Jurkat, Clone E6-1 (cell line): ENCODE measurements at regions not wholly inside any gene's neighbourhood (a gene's known extent, or its start where the extent isn't known, plus 50 kb on each side); places are given as distances from the start of the nearest gene placed in this dataset.

Source experiments
- DNase-seq: peaks from one replicate; pipeline ENCODE4 v3.0.0-alpha.2; 2011; ENCODE audit warnings: low read depth, low spot score
- H3K4me3 ChIP-seq: 2 replicates; pipeline ENCODE4 v1.5.1; 2011; ENCODE audit warnings: mild to moderate bottlenecking, low read length, control low read depth, moderate library complexity

- H3K4me3 ChIP-seq, result no peak overlapping the region
Observed at GRCh38 chr1:181351740-181352139, 131.6 kb upstream of the CACNA1E start.

GRCh38 chr1:181352695-181353094 lies 130.6 kb upstream of the CACNA1E start:
- no peak overlapping the region for H3K4me3 ChIP-seq
- DNase-seq, result peak; percentile 8

More at GRCh38 chr1:181351740-181352139, 131.6 kb upstream of the CACNA1E start:
- no peak for DNase-seq

- no peak overlapping the region for H3K4me3 ChIP-seq
- no peak for DNase-seq
Observed at GRCh38 chr1:181353526-181353925, 129.8 kb upstream of the CACNA1E start.

GRCh38 chr1:181354865-181355264 lies 128.5 kb upstream of the CACNA1E start:
- no peak for DNase-seq
- H3K4me3 ChIP-seq, result no peak overlapping the region

- no peak overlapping the region for H3K4me3 ChIP-seq
- DNase-seq, result no peak
Observed at GRCh38 chr1:181356505-181357340, 126.6 kb upstream of the CACNA1E start.

GRCh38 chr1:181359012-181359411 lies 124.3 kb upstream of the CACNA1E start:
- no peak overlapping the region for H3K4me3 ChIP-seq
- DNase-seq, result no peak

GRCh38 chr1:181364801-181365200 lies 118.5 kb upstream of the CACNA1E start:
- no peak for DNase-seq
- H3K4me3 ChIP-seq, result no peak overlapping the region

GRCh38 chr1:181366910-181367309 lies 116.4 kb upstream of the CACNA1E start:
- no peak overlapping the region for H3K4me3 ChIP-seq
- no peak for DNase-seq

GRCh38 chr1:181369416-181369815 lies 113.9 kb upstream of the CACNA1E start:
- no peak for DNase-seq
- no peak overlapping the region for H3K4me3 ChIP-seq

GRCh38 chr1:181383695-181384094 lies 99.6 kb upstream of the CACNA1E start:
- no peak overlapping the region for H3K4me3 ChIP-seq
- DNase-seq, result no peak

- DNase-seq, result no peak
- no peak overlapping the region for H3K4me3 ChIP-seq
Observed at GRCh38 chr1:181386340-181386739, 97.0 kb upstream of the CACNA1E start.

- no peak for DNase-seq
- H3K4me3 ChIP-seq, result no peak overlapping the region
Observed at GRCh38 chr1:181386951-181387350, 96.4 kb upstream of the CACNA1E start.

GRCh38 chr1:181387702-181388101 lies 95.6 kb upstream of the CACNA1E start:
- no peak overlapping the region for H3K4me3 ChIP-seq
- no peak for DNase-seq

GRCh38 chr1:181390410-181391077 lies 92.8 kb upstream of the CACNA1E start:
- no peak overlapping the region for H3K4me3 ChIP-seq
- DNase-seq, result no peak

GRCh38 chr1:181391301-181391900 lies 91.9 kb upstream of the CACNA1E start:
- no peak for DNase-seq

GRCh38 chr1:181392133-181392532 lies 91.2 kb upstream of the CACNA1E start:
- no peak overlapping the region for H3K4me3 ChIP-seq
- no peak for DNase-seq

More at GRCh38 chr1:181391301-181391900, 91.9 kb upstream of the CACNA1E start:
- H3K4me3 ChIP-seq, result no peak overlapping the region

- no peak for DNase-seq
- no peak overlapping the region for H3K4me3 ChIP-seq
Observed at GRCh38 chr1:181392613-181393220, 90.6 kb upstream of the CACNA1E start.

- H3K4me3 ChIP-seq, result no peak overlapping the region
- no peak for DNase-seq
Observed at GRCh38 chr1:181394766-181395165, 88.6 kb upstream of the CACNA1E start.

GRCh38 chr1:181396171-181396670 lies 87.1 kb upstream of the CACNA1E start:
- H3K4me3 ChIP-seq, result peak overlapping the region; percentile 19; the same call in 1 of the 2 replicates
- peak; percentile 90 for DNase-seq
